Right lobe of liver (tissue), 6 donors: ENCODE measurements at regions not wholly inside any gene's neighbourhood (a gene's known extent, or its start where the extent isn't known, plus 50 kb on each side); places are given as distances from the start of the nearest gene placed in this dataset.
"Not testable (repeated sequence)": the region's sequence is repeated elsewhere in the genome, so short reads cannot be mapped to it uniquely, and the experiment has no call there.

ENCODE experiments used
- ATAC-seq, 4 donors: fragments of 200-7000 bp; cut with Tn5 transposase; one replicate each; pipeline ENCODE4 v1.9.1; 2020; ENCODE audit warnings: mild to moderate bottlenecking in 4 of 4, moderate library complexity in 4 of 4
- DNase-seq, 3 donors: peaks; one replicate each; pipeline ENCODE4 v3.0.0-alpha.2; 2020
- H3K27ac ChIP-seq, 3 donors: fragments of 200-600 bp; one replicate each; pipeline ENCODE4 v1.8.0; 2022
- H3K27me3 ChIP-seq, 2 donors: fragments of 200-600 bp; one replicate each; pipeline ENCODE4 v1.8.0; 2022
- H3K36me3 ChIP-seq, 4 donors: fragments of 200-600 bp; sonication (generic) in 1 of 4; one replicate each; pipeline versions ENCODE4 v1.5.1 to v1.8.0; 2017 to 2022; ENCODE audit warnings: control low read depth in 1 of 4
- H3K4me1 ChIP-seq, 4 donors: fragments of 200-600 bp; sonication (generic) in 1 of 4; one replicate each; pipeline versions ENCODE4 v1.5.1 to v1.8.0; 2017 to 2022; ENCODE audit warnings: control low read depth in 1 of 4
- H3K4me3 ChIP-seq, 3 donors: fragments of 200-600 bp; one replicate each; pipeline ENCODE4 v1.8.0; 2022
- H3K9me3 ChIP-seq, 4 donors: fragments of 200-600 bp; sonication (generic) in 1 of 4; one replicate each; pipeline versions ENCODE4 v1.5.1 to v1.8.0; 2017 to 2022; ENCODE audit warnings: control low read depth in 1 of 4
- CTCF ChIP-seq, 4 donors: fragments of 200-600 bp in 3 of 4; fragments of 450-650 bp in 1 of 4; IDR thresholded peaks; one replicate each; pipeline versions ENCODE4 v1.5.1 to v1.8.0; 2016 to 2022; ENCODE audit warnings: antibody characterized with exemption in 4 of 4, mild to moderate bottlenecking in 2 of 4
- POLR2A ChIP-seq: fragments of 450-650 bp; IDR thresholded peaks from one replicate; pipeline ENCODE4 v1.6.1; 2017; ENCODE audit warnings: antibody characterized with exemption, mild to moderate bottlenecking
- WGBS: methylation state at CpG from one replicate; pipeline ENCODE4 v1.1.6; 2018; ENCODE audit warnings: low coverage, low lambda C conversion rate; ENCODE audit not compliant: insufficient coverage; ENCODE audit errors: missing lambda C conversion rate; 5-methylcytosine and 5-hydroxymethylcytosine counted together
- intact Hi-C, 2 donors: fragments of 100-400 bp; cut with DNase I; formaldehyde crosslinking; loops; one replicate each; pipeline versions ENCODE4 v1.11.2 to v1.14.1; 2022
- donor health status: DM: no; HTN: yes; CAD: no.
- donor health status: DM: no; HTN: no; CAD: no.
- donor health status: DM: no; HTN: no; CAD: no.
- donor health status: DM: no; HTN: yes; CAD: no.
- donor health status: DM: no; HTN: yes; CAD: no.

GRCh38 chr10:31664803-31665202, 263.8 kb downstream of the ARHGAP12 start:
- no peak for ATAC-seq
- Histone ChIP-seq H3K4me1 (no peaks in the 10 kb centered on the region), H3K4me3 (no peak overlapping the region), H3K27ac (no peak overlapping the region), H3K36me3 (no peaks in the 10 kb centered on the region), H3K9me3 (no peaks in the 10 kb centered on the region), H3K27me3 (no peaks in the 10 kb centered on the region)
- DNase-seq: no peak
- 62% methylated on average over 5 of the region's 5 CpGs for WGBS
- intact Hi-C loops: no loop called here
- no peak for TF ChIP-seq CTCF (IDR thresholded peaks at IDR 0.05)
- TF ChIP-seq POLR2A: no peak

GRCh38 chr10:31664071-31664470, 264.6 kb downstream of the ARHGAP12 start:
- intact Hi-C loops, DNase-seq, H3K4me3 ChIP-seq: not testable (repeated sequence)

DNA sequence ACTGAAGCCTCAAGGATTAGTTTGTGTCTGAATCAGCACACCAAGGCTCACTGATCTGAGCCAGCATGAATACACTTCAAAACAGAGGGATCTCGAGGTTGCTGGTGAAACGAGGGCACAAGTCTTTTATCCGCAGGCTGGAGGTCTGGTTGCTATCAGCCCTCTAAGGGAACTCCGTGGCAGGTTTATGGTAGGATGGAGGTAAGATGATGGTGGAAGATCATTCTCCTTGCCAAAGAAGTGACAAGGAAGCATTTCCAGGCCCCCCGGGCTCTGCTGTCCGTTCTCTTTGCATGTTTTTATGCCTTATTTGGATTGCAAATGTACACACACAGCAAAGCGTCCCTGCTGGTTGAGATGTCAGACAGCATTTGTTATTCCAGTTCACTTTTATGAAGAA, 268.3 kb downstream of the ARHGAP12 start:
- Histone ChIP-seq H3K9me3 (no peaks in the 10 kb centered on the region), H3K36me3 (no peaks in the 10 kb centered on the region), H3K27me3 (no peaks in the 10 kb centered on the region), H3K27ac (no peak overlapping the region), H3K4me3 (no peak overlapping the region), H3K4me1 (no peaks in the 10 kb centered on the region)
- intact Hi-C loops: no loop called here
- ATAC-seq: no peak
- TF ChIP-seq CTCF (IDR thresholded peaks at IDR 0.05) (no peak), POLR2A (no peak)
- no peak for DNase-seq
- 67% methylated on average over 7 of the region's 7 CpGs for WGBS

More at GRCh38 chr10:31664071-31664470, 264.6 kb downstream of the ARHGAP12 start:
- WGBS: 82% methylated on average over 9 of the region's 9 CpGs
- not testable (repeated sequence) for H3K4me1 ChIP-seq, H3K27ac ChIP-seq, H3K27me3 ChIP-seq, H3K36me3 ChIP-seq, ATAC-seq, H3K9me3 ChIP-seq

- H3K27me3 ChIP-seq: no peaks in the 10 kb centered on the region
- H3K4me1 ChIP-seq: no peaks in the 10 kb centered on the region
- no peaks in the 10 kb centered on the region for H3K36me3 ChIP-seq
- ATAC-seq (no peak), DNase-seq (no peak)
- TF ChIP-seq CTCF (IDR thresholded peaks at IDR 0.05) (no peak), POLR2A (no peak)
- H3K4me3 ChIP-seq: no peak overlapping the region
- no peak overlapping the region for H3K27ac ChIP-seq
- no peaks in the 10 kb centered on the region for H3K9me3 ChIP-seq
- intact Hi-C loops: no loop called here
- WGBS: no CpG with 5 or more reads among the region's 4 CpGs
Observed at GRCh38 chr10:31659665-31660064, 269.0 kb downstream of the ARHGAP12 start.

DNA sequence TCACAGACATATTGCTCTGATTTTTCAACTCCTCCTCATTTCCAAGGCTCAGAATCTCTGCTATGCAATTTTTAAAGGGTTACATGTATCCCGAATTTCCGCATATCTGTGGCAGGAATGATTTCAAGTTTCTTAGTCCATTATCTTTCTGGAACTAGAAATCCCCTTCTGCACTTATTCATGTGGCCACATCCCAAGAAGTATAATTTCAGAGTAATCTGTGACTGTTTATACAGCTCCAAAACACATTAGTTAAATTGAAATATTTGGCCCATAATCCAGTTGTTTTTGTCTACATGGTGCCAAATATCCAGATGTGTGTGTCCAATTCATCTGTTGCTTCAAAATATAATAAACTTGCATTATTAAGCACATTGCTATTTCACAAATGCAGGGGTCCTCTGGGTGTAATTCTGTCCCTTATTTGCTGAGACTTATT, 271.2 kb downstream of the ARHGAP12 start:
- Histone ChIP-seq H3K4me3 (no peak overlapping the region), H3K9me3 (no peaks in the 10 kb centered on the region), H3K27me3 (peaks cover 0 to under 1% of the 10 kb centered on the region in 2 donors), H3K36me3 (no peaks in the 10 kb centered on the region), H3K4me1 (no peaks in the 10 kb centered on the region), H3K27ac (no peak overlapping the region)
- WGBS: 68% methylated on average over 2 of the region's 2 CpGs
- DNase-seq (no peak), ATAC-seq (no peak)
- TF ChIP-seq CTCF (IDR thresholded peaks at IDR 0.05) (no peak), POLR2A (no peak)
- intact Hi-C loops: no loop called here
